ENCODE measurements at regions not wholly inside any gene's neighbourhood (a gene's known extent, or its start where the extent isn't known, plus 50 kb on each side); places are given as distances from the start of the nearest gene placed in this dataset.

DNA sequence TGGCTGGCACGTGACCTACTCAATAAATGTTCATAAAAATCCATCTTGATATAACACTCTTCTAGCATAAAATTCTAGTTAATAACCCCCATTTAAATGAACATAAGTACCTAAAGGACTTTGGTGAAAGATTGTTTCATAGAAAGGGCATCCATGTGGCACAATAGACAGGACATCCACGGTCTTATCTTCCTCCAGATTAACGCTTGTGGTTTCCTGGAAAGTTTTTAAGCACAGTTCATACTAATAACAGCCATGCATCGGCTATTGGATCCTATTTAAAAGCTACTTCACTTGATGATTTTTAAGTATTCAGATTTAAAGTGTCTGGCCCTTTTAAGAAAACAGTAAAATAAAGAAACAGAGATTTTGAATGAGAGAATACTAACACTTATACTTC lies 288.3 kb downstream of the AHR start:
- H3K4me2 ChIP-seq (ENCODE audit: low read length): no peak overlapping the region

DNA sequence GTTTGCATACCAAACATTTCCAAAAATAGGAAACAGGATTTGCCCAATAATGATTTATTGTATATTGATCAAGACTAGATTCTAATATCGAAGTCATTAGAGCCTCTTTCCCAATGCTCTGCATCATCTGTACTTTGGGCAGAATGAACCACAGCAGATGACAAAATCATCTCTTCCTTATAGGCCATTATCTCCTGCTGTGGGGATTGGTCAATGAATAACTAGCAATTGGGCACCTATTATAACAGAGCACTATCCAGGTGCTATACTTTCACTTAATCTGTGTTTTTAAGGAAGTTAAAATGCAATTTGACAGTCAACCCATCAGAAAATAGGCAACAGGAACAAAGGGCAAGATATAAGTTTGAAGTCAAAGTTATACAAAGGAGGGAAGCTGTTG lies 290.3 kb downstream of the AHR start:
- Histone ChIP-seq H2AFZ (ENCODE audit: low read depth, low read length) (no peak overlapping the region), H3K4me3 (ENCODE audit: low read length) (no peak overlapping the region), H3K4me2 (ENCODE audit: low read length) (no peak overlapping the region), H3K9me2 (ENCODE audit: insufficient read depth, low read length) (no peaks in the 10 kb centered on the region), H3K9ac (ENCODE audit: low read length) (no peak overlapping the region), H3K27ac (ENCODE audit: low read length) (no peak overlapping the region), H3K79me2 (replicated peaks; ENCODE audit: insufficient read depth, low read length) (no peaks in the 10 kb centered on the region), H4K20me1 (ENCODE audit: insufficient read depth) (no peaks in the 10 kb centered on the region), H3K36me3 (ENCODE audit: insufficient read depth, low read length) (no peaks in the 10 kb centered on the region), H3F3A (ENCODE audit: insufficient read depth, low read length, poor library complexity, severe bottlenecking) (no peaks in the 10 kb centered on the region), H3K27me3 (ENCODE audit: insufficient read depth, low read depth, low read length) (no peaks in the 10 kb centered on the region), H3K9me3 (ENCODE audit: low read length) (no peaks in the 10 kb centered on the region)
- no peak for TF ChIP-seq EZH2 (IDR thresholded peaks at IDR 0.05; ENCODE audit: borderline replicate concordance, insufficient read depth, low read length, poor library complexity, severe bottlenecking)
- no peak for TF ChIP-seq REST (IDR thresholded peaks at IDR 0.05; ENCODE audit: borderline replicate concordance)
- TF ChIP-seq, protein P1, sequence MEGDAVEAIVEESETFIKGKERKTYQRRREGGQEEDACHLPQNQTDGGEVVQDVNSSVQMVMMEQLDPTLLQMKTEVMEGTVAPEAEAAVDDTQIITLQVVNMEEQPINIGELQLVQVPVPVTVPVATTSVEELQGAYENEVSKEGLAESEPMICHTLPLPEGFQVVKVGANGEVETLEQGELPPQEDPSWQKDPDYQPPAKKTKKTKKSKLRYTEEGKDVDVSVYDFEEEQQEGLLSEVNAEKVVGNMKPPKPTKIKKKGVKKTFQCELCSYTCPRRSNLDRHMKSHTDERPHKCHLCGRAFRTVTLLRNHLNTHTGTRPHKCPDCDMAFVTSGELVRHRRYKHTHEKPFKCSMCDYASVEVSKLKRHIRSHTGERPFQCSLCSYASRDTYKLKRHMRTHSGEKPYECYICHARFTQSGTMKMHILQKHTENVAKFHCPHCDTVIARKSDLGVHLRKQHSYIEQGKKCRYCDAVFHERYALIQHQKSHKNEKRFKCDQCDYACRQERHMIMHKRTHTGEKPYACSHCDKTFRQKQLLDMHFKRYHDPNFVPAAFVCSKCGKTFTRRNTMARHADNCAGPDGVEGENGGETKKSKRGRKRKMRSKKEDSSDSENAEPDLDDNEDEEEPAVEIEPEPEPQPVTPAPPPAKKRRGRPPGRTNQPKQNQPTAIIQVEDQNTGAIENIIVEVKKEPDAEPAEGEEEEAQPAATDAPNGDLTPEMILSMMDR (IDR thresholded peaks at IDR 0.05; ENCODE audit: poor library complexity, severe bottlenecking): no peak
- no peak for TF ChIP-seq EP300 (conservative IDR thresholded peaks at IDR 0.05; ENCODE audit: poor library complexity, severe bottlenecking)
- TF ChIP-seq POLR2AphosphoS5 (IDR thresholded peaks at IDR 0.05): no peak
- no peak for TF ChIP-seq RAD21 (conservative IDR thresholded peaks at IDR 0.05)
- TF ChIP-seq TAF1 (IDR thresholded peaks at IDR 0.05; ENCODE audit: low read depth): no peak
- TF ChIP-seq MXI1 (conservative IDR thresholded peaks at IDR 0.05; ENCODE audit: poor library complexity, severe bottlenecking): no peak
- TF ChIP-seq SMC3 (conservative IDR thresholded peaks at IDR 0.05; ENCODE audit: poor library complexity): no peak

More for the DNA sequence above, 288.3 kb downstream of the AHR start:
- TF ChIP-seq SMC3 (conservative IDR thresholded peaks at IDR 0.05; ENCODE audit: poor library complexity): no peak
- no peak for TF ChIP-seq MXI1 (conservative IDR thresholded peaks at IDR 0.05; ENCODE audit: poor library complexity, severe bottlenecking)
- no peak for TF ChIP-seq RAD21 (conservative IDR thresholded peaks at IDR 0.05)
- TF ChIP-seq EZH2 (IDR thresholded peaks at IDR 0.05; ENCODE audit: borderline replicate concordance, insufficient read depth, low read length, poor library complexity, severe bottlenecking): no peak
- no peak for TF ChIP-seq POLR2AphosphoS5 (IDR thresholded peaks at IDR 0.05)
- TF ChIP-seq REST (IDR thresholded peaks at IDR 0.05; ENCODE audit: borderline replicate concordance): no peak
- TF ChIP-seq EP300 (conservative IDR thresholded peaks at IDR 0.05; ENCODE audit: poor library complexity, severe bottlenecking): no peak
- TF ChIP-seq, protein P1 (IDR thresholded peaks at IDR 0.05; ENCODE audit: poor library complexity, severe bottlenecking): no peak
- TF ChIP-seq TAF1 (IDR thresholded peaks at IDR 0.05; ENCODE audit: low read depth): no peak
- Histone ChIP-seq H3K27me3 (ENCODE audit: insufficient read depth, low read depth, low read length) (no peaks in the 10 kb centered on the region), H2AFZ (ENCODE audit: low read depth, low read length) (no peak overlapping the region), H3K27ac (ENCODE audit: low read length) (no peak overlapping the region), H3K36me3 (ENCODE audit: insufficient read depth, low read length) (no peaks in the 10 kb centered on the region), H3K79me2 (replicated peaks; ENCODE audit: insufficient read depth, low read length) (no peaks in the 10 kb centered on the region), H3K4me3 (ENCODE audit: low read length) (no peak overlapping the region), H3K9ac (ENCODE audit: low read length) (no peak overlapping the region), H3K9me3 (ENCODE audit: low read length) (no peaks in the 10 kb centered on the region), H4K20me1 (ENCODE audit: insufficient read depth) (no peaks in the 10 kb centered on the region), H3K9me2 (ENCODE audit: insufficient read depth, low read length) (no peaks in the 10 kb centered on the region), H3F3A (ENCODE audit: insufficient read depth, low read length, poor library complexity, severe bottlenecking) (no peaks in the 10 kb centered on the region)
